ENCODE measurements at regions not wholly inside any gene's neighbourhood (a gene's known extent, or its start where the extent isn't known, plus 50 kb on each side); places are given as distances from the start of the nearest gene placed in this dataset.
A peak's percentile ranks its signal among the peaks of the same experiment; 100 is the strongest.

DNA sequence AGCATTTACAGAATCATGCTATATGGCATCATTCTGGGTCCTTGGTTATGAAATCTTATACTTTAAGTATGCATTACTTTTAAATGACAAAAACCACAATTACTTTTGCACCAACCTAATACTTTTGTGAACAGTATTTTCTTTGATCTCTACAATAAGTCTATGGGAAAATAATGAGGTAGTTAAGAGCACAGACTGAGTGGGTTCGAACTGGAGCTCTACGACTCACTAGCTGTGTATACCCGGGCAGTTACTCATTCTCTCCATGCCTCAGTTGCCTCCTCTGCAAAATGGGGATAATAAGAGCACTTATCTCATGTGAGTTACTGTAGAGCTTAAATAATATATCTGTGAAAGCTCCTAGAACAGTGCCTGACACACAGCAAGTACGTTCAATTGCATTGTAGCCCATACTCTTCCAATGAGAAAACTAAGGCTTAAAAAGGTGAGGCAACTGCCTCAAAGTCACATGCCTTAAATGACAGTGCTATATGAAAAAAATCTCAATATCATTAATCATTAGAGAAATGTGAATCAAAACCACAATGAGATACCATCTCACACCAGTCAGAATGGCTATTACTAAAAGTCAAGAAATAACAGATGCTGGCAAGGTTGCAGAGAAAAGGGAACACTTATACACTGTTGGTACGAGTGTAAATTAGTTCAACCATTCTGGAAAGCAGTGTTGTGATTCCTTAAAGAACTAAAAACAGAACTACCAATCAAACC is 151.5 kb downstream of the CHIC2 start:
- peaks cover 15% of the 10 kb centered on the region for H3K27me3 Mint-ChIP-seq (ENCODE audit: low read depth)
- H3K27ac Mint-ChIP-seq: no peak overlapping the region
- no peaks in the 10 kb centered on the region for H3K9me3 Mint-ChIP-seq
- H3K36me3 Mint-ChIP-seq (ENCODE audit: low read depth): no peaks in the 10 kb centered on the region
- H3K4me3 Mint-ChIP-seq: no peak overlapping the region
- TF ChIP-seq, protein P1, sequence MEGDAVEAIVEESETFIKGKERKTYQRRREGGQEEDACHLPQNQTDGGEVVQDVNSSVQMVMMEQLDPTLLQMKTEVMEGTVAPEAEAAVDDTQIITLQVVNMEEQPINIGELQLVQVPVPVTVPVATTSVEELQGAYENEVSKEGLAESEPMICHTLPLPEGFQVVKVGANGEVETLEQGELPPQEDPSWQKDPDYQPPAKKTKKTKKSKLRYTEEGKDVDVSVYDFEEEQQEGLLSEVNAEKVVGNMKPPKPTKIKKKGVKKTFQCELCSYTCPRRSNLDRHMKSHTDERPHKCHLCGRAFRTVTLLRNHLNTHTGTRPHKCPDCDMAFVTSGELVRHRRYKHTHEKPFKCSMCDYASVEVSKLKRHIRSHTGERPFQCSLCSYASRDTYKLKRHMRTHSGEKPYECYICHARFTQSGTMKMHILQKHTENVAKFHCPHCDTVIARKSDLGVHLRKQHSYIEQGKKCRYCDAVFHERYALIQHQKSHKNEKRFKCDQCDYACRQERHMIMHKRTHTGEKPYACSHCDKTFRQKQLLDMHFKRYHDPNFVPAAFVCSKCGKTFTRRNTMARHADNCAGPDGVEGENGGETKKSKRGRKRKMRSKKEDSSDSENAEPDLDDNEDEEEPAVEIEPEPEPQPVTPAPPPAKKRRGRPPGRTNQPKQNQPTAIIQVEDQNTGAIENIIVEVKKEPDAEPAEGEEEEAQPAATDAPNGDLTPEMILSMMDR (IDR thresholded peaks at IDR 0.05; ENCODE audit: unreplicated experiment in 3 of 3): no peak
- peaks cover 11% of the 10 kb centered on the region for H3K4me1 Mint-ChIP-seq

DNA sequence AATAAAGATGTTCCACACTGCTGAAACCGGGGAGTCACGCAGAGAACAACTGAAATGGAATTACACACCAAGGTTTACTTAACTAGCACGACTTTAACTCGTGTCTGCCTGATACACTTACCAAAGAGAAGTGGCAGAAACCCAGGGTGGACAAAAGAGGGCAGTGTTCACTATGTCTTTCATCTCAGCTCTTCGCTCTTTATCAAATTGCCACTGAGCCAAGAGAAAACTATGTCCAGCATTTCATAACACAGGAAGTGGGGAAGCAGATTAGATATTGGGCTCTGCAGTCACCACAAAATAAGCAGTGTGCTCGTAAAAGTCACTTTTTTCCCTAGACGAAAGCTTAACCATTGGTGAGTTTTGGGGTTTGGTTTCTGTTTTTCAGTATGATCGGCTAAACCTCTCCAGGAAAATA is 155.7 kb downstream of the CHIC2 start:
- Mint-ChIP-seq H3K36me3 (ENCODE audit: low read depth) (no peaks in the 10 kb centered on the region), H3K27me3 (ENCODE audit: low read depth) (peaks cover 20% of the 10 kb centered on the region), H3K4me3 (peak overlapping the region; percentile 36 to 71 (median 53)), H3K27ac (peak overlapping the region; percentile 82 to 85 (median 82)), H3K9me3 (no peaks in the 10 kb centered on the region), H3K4me1 (peaks cover 41% of the 10 kb centered on the region)
- TF ChIP-seq, protein P1 (IDR thresholded peaks at IDR 0.05; ENCODE audit: unreplicated experiment in 3 of 3): peak; percentile 75 to 80 (median 75)

DNA sequence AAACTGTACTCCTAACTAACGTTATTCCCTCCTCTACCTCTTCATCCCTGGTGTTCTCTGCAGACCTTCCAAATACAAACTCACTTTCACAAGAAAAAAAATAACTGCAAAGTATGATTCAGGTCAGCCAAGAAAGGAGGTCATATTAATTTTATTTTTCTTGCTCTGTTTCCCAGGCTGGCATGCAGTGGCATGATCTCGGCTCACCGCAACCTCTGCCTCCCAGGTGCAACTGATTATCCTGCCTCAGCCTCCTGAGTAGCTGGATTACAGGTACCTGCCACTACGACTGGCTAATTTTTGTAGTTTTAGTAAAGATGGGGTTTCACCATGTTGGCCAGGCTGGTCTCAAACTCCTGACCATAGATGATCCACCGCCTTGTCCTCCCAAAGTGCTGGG is 156.6 kb downstream of the CHIC2 start:
- no peak overlapping the region for H3K4me3 Mint-ChIP-seq
- H3K4me1 Mint-ChIP-seq: peaks cover 41% of the 10 kb centered on the region
- TF ChIP-seq, protein P1 (IDR thresholded peaks at IDR 0.05; ENCODE audit: unreplicated experiment in 3 of 3): no peak
- no peaks in the 10 kb centered on the region for H3K36me3 Mint-ChIP-seq (ENCODE audit: low read depth)
- peak overlapping the region in 2 of 3 experiments; percentile 82 for H3K27ac Mint-ChIP-seq
- H3K27me3 Mint-ChIP-seq (ENCODE audit: low read depth): peaks cover 16% of the 10 kb centered on the region
- no peaks in the 10 kb centered on the region for H3K9me3 Mint-ChIP-seq

DNA sequence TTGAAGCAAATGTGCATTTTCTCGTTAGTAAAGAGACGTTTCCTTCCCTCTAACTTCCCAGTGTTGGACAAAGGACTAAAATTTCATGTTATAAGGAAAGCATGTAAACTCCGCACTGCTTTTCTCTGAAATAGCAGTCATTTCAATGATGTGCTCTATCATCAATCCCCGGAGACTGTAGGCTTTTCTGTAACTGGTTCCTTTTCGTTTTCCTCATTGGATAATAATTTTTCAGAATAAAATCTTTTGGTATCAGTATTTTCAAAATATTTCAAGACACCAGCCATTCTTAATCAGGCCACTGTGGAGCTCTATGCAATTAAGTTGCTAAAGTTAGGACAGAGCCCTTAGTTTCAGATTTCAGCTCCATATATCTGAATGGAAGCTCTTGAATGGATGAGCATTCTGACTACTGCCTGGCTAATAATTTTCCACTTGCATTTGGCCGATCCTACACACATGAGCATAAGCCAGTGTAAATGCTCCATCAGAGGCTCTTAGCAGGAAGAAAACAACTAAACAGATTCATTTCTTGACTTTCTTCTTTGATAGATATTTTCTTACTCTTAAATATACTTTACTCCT is 157.7 kb downstream of the CHIC2 start:
- Mint-ChIP-seq H3K9me3 (no peaks in the 10 kb centered on the region), H3K4me1 (peaks cover 41% of the 10 kb centered on the region), H3K27ac (peak overlapping the region; percentile 72 to 82 (median 82)), H3K27me3 (ENCODE audit: low read depth) (peaks cover 16% of the 10 kb centered on the region), H3K4me3 (peak overlapping the region; percentile 62 to 75 (median 73)), H3K36me3 (ENCODE audit: low read depth) (no peaks in the 10 kb centered on the region)
- TF ChIP-seq, protein P1 (IDR thresholded peaks at IDR 0.05; ENCODE audit: unreplicated experiment in 3 of 3): no peak

DNA sequence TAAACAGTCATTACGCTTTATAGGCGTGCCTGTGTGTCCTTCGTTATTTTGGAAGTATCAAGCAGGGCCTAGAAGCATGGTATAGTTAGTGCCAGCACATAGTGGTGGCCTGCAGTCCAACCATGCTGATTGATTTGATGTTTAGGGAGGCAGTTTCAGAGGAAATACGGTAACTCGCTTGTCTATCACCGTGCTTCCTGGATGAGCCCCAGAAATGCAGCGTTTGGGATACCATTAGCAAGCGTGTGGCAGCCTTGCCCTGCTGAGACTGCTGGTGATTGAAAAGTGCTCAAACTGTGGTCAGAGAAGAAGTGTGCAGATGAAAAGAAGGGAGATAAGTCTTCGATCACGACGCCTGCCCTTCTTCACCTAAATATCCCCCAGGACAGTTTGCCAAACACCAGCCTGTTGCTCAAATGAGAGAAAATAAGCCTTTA is 158.4 kb downstream of the CHIC2 start:
- Mint-ChIP-seq H3K4me1 (peaks cover 41% of the 10 kb centered on the region), H3K4me3 (peak overlapping the region; percentile 62 to 75 (median 73)), H3K27ac (peak overlapping the region; percentile 72 to 82 (median 82)), H3K9me3 (no peaks in the 10 kb centered on the region), H3K36me3 (ENCODE audit: low read depth) (no peaks in the 10 kb centered on the region), H3K27me3 (ENCODE audit: low read depth) (peaks cover 16% of the 10 kb centered on the region)
- TF ChIP-seq, protein P1 (IDR thresholded peaks at IDR 0.05; ENCODE audit: unreplicated experiment in 3 of 3): no peak
